Psoas muscle (tissue), 7 donors: ENCODE measurements at regions not wholly inside any gene's neighbourhood (a gene's known extent, or its start where the extent isn't known, plus 50 kb on each side); places are given as distances from the start of the nearest gene placed in this dataset.

ENCODE experiments used
- ATAC-seq, 4 donors: fragments of 200-7000 bp; cut with Tn5 transposase; one replicate each; pipeline ENCODE4 v1.9.1; 2020; ENCODE audit warnings: moderate library complexity in 3 of 4, mild to moderate bottlenecking in 2 of 4
- DNase-seq, 2 donors: peaks; one replicate each; pipeline ENCODE4 v3.0.0-alpha.2; 2020
- H3K27ac ChIP-seq: fragments of 200-600 bp; one replicate; pipeline ENCODE4 v1.8.0; 2022
- H3K27me3 ChIP-seq, 3 donors: fragments of 200-600 bp in 1 of 3; one replicate each; pipeline versions ENCODE4 v1.6.1 to v1.8.0; 2013 to 2022; ENCODE audit warnings: low read length in 2 of 3, mild to moderate bottlenecking in 2 of 3, moderate library complexity in 1 of 3; ENCODE audit not compliant: insufficient read depth in 3 of 3
- H3K36me3 ChIP-seq, 2 donors: fragments of 200-600 bp in 1 of 2; one replicate each; pipeline versions ENCODE4 v1.6.1 to v1.8.0; 2013 to 2022; ENCODE audit warnings: low read depth in 1 of 2, mild to moderate bottlenecking in 1 of 2, moderate library complexity in 1 of 2; ENCODE audit not compliant: insufficient read depth in 1 of 2
- H3K4me1 ChIP-seq: fragments of 200-600 bp; one replicate; pipeline ENCODE4 v1.8.0; 2022
- H3K4me3 ChIP-seq: fragments of 200-600 bp; one replicate; pipeline ENCODE4 v1.8.0; 2022; ENCODE audit warnings: mild to moderate bottlenecking
- H3K9me3 ChIP-seq: fragments of 200-600 bp; one replicate; pipeline ENCODE4 v1.8.0; 2022
- WGBS, 3 donors: extraction: QIAGEN DNeasy Blood & Tissue Kit; methylation state at CpG; one replicate each; pipeline versions ENCODE4 v1.1.6 to v1.1.7; 2013; 5-methylcytosine and 5-hydroxymethylcytosine counted together
- intact Hi-C, 2 donors: fragments of 100-400 bp; cut with DNase I; formaldehyde crosslinking; loops; one replicate each; pipeline versions ENCODE4 v1.11.0 to v1.14.2; 2022
- TF ChIP-seq, protein P1 (sequence below): fragments of 200-600 bp; IDR thresholded peaks from one replicate; pipeline ENCODE4 v1.8.0; 2022; ENCODE audit warnings: antibody characterized with exemption
- donor health status: healthy with polysubstance abuse.
- donor health status: DM: no; HTN: no; CAD: no; lungs with moderate emphysema.
- donor health status: Bipolar disorder and iron deficiency.
- donor health status: healthy.
- donor health status: DM: yes; HTN: yes; CAD: no.
- donor health status: DM: no; HTN: no; CAD: no.
- donor health status: DM: yes; HTN: yes; CAD: no.

- no peaks in the 10 kb centered on the region for H3K36me3 ChIP-seq
- no peaks in the 10 kb centered on the region for H3K9me3 ChIP-seq
- 67 to 72% (median 70%) methylated on average over 5 of the region's 5 CpGs for WGBS, 3 donors
- H3K27ac ChIP-seq: peak overlapping the region; percentile 36
- TF ChIP-seq, protein P1, sequence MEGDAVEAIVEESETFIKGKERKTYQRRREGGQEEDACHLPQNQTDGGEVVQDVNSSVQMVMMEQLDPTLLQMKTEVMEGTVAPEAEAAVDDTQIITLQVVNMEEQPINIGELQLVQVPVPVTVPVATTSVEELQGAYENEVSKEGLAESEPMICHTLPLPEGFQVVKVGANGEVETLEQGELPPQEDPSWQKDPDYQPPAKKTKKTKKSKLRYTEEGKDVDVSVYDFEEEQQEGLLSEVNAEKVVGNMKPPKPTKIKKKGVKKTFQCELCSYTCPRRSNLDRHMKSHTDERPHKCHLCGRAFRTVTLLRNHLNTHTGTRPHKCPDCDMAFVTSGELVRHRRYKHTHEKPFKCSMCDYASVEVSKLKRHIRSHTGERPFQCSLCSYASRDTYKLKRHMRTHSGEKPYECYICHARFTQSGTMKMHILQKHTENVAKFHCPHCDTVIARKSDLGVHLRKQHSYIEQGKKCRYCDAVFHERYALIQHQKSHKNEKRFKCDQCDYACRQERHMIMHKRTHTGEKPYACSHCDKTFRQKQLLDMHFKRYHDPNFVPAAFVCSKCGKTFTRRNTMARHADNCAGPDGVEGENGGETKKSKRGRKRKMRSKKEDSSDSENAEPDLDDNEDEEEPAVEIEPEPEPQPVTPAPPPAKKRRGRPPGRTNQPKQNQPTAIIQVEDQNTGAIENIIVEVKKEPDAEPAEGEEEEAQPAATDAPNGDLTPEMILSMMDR: no peak
- H3K4me1 ChIP-seq: no peaks in the 10 kb centered on the region
- intact Hi-C loops: no loop called here
- H3K4me3 ChIP-seq: no peak overlapping the region
- DNase-seq: peak in 1 of 2 donors; percentile 56
- H3K27me3 ChIP-seq: no peaks in the 10 kb centered on the region
- peak in 2 of 4 donors; percentile 16 to 18 for ATAC-seq
Observed at GRCh38 chr9:16139774-16140173, 586.9 kb downstream of the CCDC171 start.

DNA sequence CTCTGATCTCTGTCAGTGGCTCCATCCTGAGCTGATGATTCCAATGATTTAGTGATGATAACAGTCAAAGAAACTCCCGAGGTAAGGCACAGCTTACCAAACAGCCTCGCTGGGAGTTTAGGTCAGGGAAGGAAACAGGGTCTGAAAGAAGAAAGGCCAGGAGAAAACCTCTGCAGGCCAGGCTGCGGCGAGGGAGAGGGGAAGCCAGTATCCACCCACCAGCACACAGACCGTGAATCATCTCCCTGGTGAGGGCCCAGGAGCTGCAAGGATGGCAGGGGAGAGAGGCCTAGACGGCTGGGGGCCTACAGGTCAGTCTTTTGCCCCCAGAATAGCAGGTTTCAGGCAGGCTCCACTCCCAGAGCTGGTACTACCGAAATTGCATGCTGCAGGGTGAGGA, 590.5 kb downstream of the CCDC171 start:
- TF ChIP-seq, protein P1: no peak
- no peak for DNase-seq
- WGBS, 3 donors: 70 to 84% (median 79%) methylated on average over 7 of the region's 7 CpGs
- H3K27me3 ChIP-seq: no peaks in the 10 kb centered on the region
- H3K9me3 ChIP-seq: no peaks in the 10 kb centered on the region
- ATAC-seq: no peak
- H3K4me3 ChIP-seq: no peak overlapping the region
- H3K27ac ChIP-seq: no peak overlapping the region
- H3K4me1 ChIP-seq: no peaks in the 10 kb centered on the region
- H3K36me3 ChIP-seq: no peaks in the 10 kb centered on the region
- intact Hi-C loops: no loop called here

DNA sequence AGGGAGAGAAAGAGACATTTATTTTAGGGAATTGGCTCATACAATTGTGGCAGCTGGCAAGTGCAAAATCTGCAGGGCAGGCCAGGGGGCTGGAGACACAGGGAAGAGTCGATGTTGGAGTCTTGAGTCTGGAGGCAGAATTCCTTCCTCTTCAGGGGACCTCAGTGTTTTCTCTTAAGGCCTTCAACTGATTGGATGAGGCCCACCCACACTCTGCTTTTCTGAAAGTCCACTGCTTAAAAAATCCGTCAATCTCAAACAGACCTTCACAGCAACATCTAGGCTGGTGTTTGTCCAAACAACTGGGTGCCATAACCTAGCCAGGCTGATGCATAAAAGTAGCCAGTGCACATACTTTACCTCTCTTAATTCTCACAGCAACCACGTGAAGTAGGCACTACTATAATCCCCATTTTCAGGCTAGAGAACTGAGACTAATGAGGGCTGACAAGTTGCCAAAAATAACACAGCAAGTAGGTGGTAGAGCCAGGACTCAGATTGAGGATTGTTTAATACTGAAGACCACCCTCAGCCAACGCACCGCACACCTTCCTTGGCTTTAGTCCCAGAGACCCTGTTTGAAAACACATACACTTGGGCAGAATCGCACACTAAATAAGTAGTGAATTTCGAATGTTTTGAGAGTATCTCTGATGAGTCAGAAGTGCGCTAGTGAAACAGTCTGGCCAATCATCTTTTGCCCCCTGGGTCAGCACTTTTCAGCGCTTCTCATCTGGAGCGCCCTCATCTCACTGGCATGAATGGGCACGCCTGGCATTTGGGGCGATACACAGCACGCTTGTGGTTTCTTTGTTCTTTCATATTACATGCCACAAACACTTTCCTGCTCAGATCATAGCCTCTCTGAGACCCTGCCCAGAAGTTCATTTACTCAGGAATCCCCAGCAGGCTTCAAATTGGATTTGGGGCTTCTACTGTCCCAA, 591.4 kb downstream of the CCDC171 start:
- no peak overlapping the region for H3K4me3 ChIP-seq
- H3K4me1 ChIP-seq: no peaks in the 10 kb centered on the region
- ATAC-seq (no peak), DNase-seq (no peak)
- H3K27ac ChIP-seq: no peak overlapping the region
- no peaks in the 10 kb centered on the region for H3K27me3 ChIP-seq
- intact Hi-C loops: no loop called here
- WGBS, 3 donors: 73 to 89% (median 83%) methylated on average over 13 of the region's 13 CpGs
- H3K9me3 ChIP-seq: no peaks in the 10 kb centered on the region
- TF ChIP-seq, protein P1: no peak
- H3K36me3 ChIP-seq: no peaks in the 10 kb centered on the region

DNA sequence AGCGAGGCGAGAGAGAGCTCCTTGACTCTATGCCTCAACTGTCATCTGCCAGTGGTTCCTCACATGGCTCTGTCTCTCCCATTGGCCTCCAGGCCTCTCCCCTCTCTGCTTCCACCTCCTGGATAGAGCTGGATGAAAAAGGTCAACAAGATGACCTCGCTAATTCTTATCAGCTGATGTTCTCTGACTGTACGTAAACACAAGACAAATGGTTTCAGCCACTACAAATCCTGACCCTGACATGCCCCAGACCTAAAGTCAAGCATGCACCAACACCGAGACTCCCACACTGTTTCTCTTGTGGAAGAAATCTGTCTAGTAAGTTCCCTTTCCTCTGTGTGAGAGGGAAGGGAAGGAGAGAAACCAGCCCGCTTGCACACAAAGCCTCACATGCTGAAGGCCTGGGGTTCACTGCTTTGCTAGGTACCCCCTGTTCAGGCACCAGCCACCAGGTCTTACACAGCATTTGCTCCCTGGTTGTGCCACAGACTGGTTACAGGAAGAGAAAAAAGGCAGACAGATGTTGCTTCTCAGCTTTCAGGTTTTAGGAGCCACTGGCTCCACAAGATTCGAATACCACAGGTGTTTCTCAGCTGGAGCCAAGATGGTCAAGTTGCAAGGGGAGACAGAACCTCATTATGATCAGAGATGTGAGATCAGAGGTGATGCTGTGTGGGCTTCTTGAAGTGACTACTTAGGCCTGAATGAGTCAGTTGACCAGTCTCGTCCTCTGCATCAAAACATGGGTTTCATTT, 592.5 kb downstream of the CCDC171 start:
- Histone ChIP-seq H3K36me3 (no peaks in the 10 kb centered on the region), H3K4me1 (no peaks in the 10 kb centered on the region), H3K27ac (no peak overlapping the region), H3K4me3 (no peak overlapping the region), H3K27me3 (no peaks in the 10 kb centered on the region), H3K9me3 (no peaks in the 10 kb centered on the region)
- intact Hi-C loops: no loop called here
- ATAC-seq (no peak), DNase-seq (no peak)
- WGBS, 3 donors: 85 to 89% (median 86%) methylated on average over 8 of the region's 8 CpGs
- TF ChIP-seq, protein P1: no peak
